GM12872 (cell line): ENCODE measurements at regions not wholly inside any gene's neighbourhood (a gene's known extent, or its start where the extent isn't known, plus 50 kb on each side); places are given as distances from the start of the nearest gene placed in this dataset.

Experiments used
- CTCF ChIP-seq: IDR thresholded peaks from 3 replicates; pipeline ENCODE4 v1.5.1; 2011; ENCODE audit warnings: low read depth, mild to moderate bottlenecking, low read length, moderate library complexity; ENCODE audit not compliant: insufficient read depth

- TF ChIP-seq CTCF = no peak
Measured at GRCh38 chr3:83226751-83227150, 1465.3 kb upstream of the GBE1 start.

- no peak for TF ChIP-seq CTCF
Measured at GRCh38 chr3:83224101-83224868, 1462.8 kb upstream of the GBE1 start.

- TF ChIP-seq CTCF = no peak
Measured at GRCh38 chr3:83218383-83219200, 1457.1 kb upstream of the GBE1 start.

- no peak for TF ChIP-seq CTCF
Measured at GRCh38 chr3:83216919-83217594, 1455.6 kb upstream of the GBE1 start.

- TF ChIP-seq CTCF = no peak
Measured at GRCh38 chr3:83195243-83195642, 1433.8 kb upstream of the GBE1 start.

- TF ChIP-seq CTCF = no peak
Measured at GRCh38 chr3:83193526-83193925, 1432.1 kb upstream of the GBE1 start.

- no peak for TF ChIP-seq CTCF
Measured at GRCh38 chr3:83189634-83190033, 1428.2 kb upstream of the GBE1 start.
